OCI-LY3 (cell line): ENCODE measurements at regions not wholly inside any gene's neighbourhood (a gene's known extent, or its start where the extent isn't known, plus 50 kb on each side); places are given as distances from the start of the nearest gene placed in this dataset.

ENCODE experiments used
- EZH2phosphoT487 ChIP-seq: fragments of 200-600 bp; shearing (Covaris generic); IDR thresholded peaks from 2 replicates; pipeline ENCODE4 v1.6.1; 2018; ENCODE audit warnings: antibody characterized with exemption, mixed run types, low read depth
- TF ChIP-seq, protein P1 (sequence below): fragments of 200-600, 300-600 bp; sonication (generic); IDR thresholded peaks from 2 replicates; pipeline ENCODE4 v1.5.1; 2014; ENCODE audit warnings: antibody characterized with exemption, low read length, low read depth

DNA sequence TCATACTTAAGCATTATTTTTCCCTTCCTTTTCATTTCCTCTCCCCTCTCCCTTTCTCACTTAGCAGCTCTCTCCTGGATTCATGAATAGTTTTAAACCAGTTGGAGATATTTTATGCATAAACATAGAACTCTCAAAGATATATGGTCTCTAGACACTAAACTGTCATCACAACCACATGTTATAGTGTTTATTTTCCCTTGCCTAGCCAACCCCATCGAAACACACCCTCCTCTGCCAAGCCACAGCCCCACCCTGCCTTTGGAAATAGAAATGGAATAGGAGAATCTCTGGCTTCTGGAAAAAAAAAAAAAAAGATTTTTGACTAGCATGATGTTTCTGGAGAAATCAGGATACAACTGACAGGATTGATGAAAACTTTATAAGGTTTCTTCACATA is 64.8 kb upstream of the RBPJ start:
- TF ChIP-seq, protein P1, sequence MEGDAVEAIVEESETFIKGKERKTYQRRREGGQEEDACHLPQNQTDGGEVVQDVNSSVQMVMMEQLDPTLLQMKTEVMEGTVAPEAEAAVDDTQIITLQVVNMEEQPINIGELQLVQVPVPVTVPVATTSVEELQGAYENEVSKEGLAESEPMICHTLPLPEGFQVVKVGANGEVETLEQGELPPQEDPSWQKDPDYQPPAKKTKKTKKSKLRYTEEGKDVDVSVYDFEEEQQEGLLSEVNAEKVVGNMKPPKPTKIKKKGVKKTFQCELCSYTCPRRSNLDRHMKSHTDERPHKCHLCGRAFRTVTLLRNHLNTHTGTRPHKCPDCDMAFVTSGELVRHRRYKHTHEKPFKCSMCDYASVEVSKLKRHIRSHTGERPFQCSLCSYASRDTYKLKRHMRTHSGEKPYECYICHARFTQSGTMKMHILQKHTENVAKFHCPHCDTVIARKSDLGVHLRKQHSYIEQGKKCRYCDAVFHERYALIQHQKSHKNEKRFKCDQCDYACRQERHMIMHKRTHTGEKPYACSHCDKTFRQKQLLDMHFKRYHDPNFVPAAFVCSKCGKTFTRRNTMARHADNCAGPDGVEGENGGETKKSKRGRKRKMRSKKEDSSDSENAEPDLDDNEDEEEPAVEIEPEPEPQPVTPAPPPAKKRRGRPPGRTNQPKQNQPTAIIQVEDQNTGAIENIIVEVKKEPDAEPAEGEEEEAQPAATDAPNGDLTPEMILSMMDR = no peak
- no peak for TF ChIP-seq EZH2phosphoT487
